GM23338 (cell line): ENCODE measurements at regions not wholly inside any gene's neighbourhood (a gene's known extent, or its start where the extent isn't known, plus 50 kb on each side); places are given as distances from the start of the nearest gene placed in this dataset.

Experiments
- ATAC-seq: fragments of 200-7000 bp; cut with Tn5 transposase; 3 replicates; pipeline ENCODE4 v1.9.1; 2020
- DNase-seq: peaks from one replicate; pipeline ENCODE4 v3.0.0-alpha.2; 2015; ENCODE audit warnings: low spot score
- H2AFZ ChIP-seq: fragments of 200-600 bp; sonication (generic); 2 replicates; pipeline ENCODE4 v1.8.0; 2016; ENCODE audit warnings: antibody characterized with exemption, mild to moderate bottlenecking, moderate library complexity
- H3F3A ChIP-seq: fragments of 200-600 bp; sonication (generic); replicated peaks from 2 replicates; pipeline ENCODE4 v1.8.0; 2017; ENCODE audit warnings: antibody characterized with exemption, mixed run types, low read depth
- H3K27ac ChIP-seq: fragments of 200-600 bp; sonication (generic); 2 replicates; pipeline ENCODE4 v1.6.1; 2016; ENCODE audit warnings: low read depth
- H3K27me3 ChIP-seq: fragments of 200-600 bp; sonication (generic); 2 replicates; pipeline ENCODE4 v1.8.0; 2016; ENCODE audit warnings: mild to moderate bottlenecking, mixed run types, moderate library complexity; ENCODE audit not compliant: insufficient read depth
- H3K36me3 ChIP-seq: fragments of 200-600 bp; sonication (generic); 2 replicates; pipeline ENCODE4 v1.8.0; 2016; ENCODE audit warnings: mild to moderate bottlenecking; ENCODE audit not compliant: insufficient read depth
- H3K4me1 ChIP-seq: fragments of 200-600 bp; sonication (generic); 2 replicates; pipeline ENCODE4 v1.8.0; 2016; ENCODE audit warnings: mild to moderate bottlenecking, moderate library complexity; ENCODE audit not compliant: insufficient read depth
- H3K4me2 ChIP-seq: fragments of 200-600 bp; sonication (generic); 2 replicates; pipeline ENCODE4 v1.7.1; 2017; ENCODE audit warnings: mixed run types
- H3K4me3 ChIP-seq: fragments of 200-600 bp; sonication (generic); 2 replicates; pipeline ENCODE4 v1.6.1; 2016; ENCODE audit warnings: mixed run types
- H3K79me2 ChIP-seq: fragments of 200-600 bp; sonication (generic); replicated peaks from 2 replicates; pipeline ENCODE4 v1.8.0; 2017; ENCODE audit warnings: mild to moderate bottlenecking; ENCODE audit not compliant: insufficient read depth
- H3K9me2 ChIP-seq: fragments of 200-600 bp; sonication (generic); 2 replicates; pipeline ENCODE4 v1.8.0; 2017; ENCODE audit not compliant: insufficient read depth
- H4K20me1 ChIP-seq: fragments of 200-600 bp; sonication (generic); replicated peaks from 2 replicates; pipeline ENCODE4 v1.8.0; 2017; ENCODE audit warnings: mild to moderate bottlenecking; ENCODE audit not compliant: insufficient read depth
- H3K27ac Mint-ChIP-seq: 2 replicates; pipeline ENCODE4 v1.8.0; 2020; ENCODE audit warnings: inconsistent platforms, mild to moderate bottlenecking, moderate library complexity, mixed read lengths
- H3K27me3 Mint-ChIP-seq: 3 replicates; pipeline ENCODE4 v1.8.0; 2022; ENCODE audit warnings: low read depth, mild to moderate bottlenecking, moderate library complexity, mixed read lengths, inconsistent platforms; ENCODE audit not compliant: insufficient read depth, poor library complexity
- H3K36me3 Mint-ChIP-seq: 3 replicates; pipeline ENCODE4 v1.8.0; 2021; ENCODE audit warnings: low read depth, mild to moderate bottlenecking, inconsistent platforms, moderate library complexity, mixed read lengths
- H3K4me1 Mint-ChIP-seq: 3 replicates; pipeline ENCODE4 v1.8.0; 2020; ENCODE audit warnings: mild to moderate bottlenecking, inconsistent platforms, mixed read lengths
- H3K4me3 Mint-ChIP-seq: 3 replicates; pipeline ENCODE4 v1.8.0; 2021; ENCODE audit warnings: moderate library complexity, mild to moderate bottlenecking, inconsistent platforms, mixed read lengths
- H3K9me3 Mint-ChIP-seq: 3 replicates; pipeline ENCODE4 v1.8.0; 2020; ENCODE audit warnings: moderate library complexity, mild to moderate bottlenecking, inconsistent platforms, mixed read lengths
- CREB1 ChIP-seq: fragments of 250-450 bp; sonication (Bioruptor Pico); IDR thresholded peaks from 2 replicates; pipeline ENCODE4 v1.5.0; 2020; ENCODE audit warnings: low read depth, mild to moderate bottlenecking, moderate library complexity
- NANOG ChIP-seq: IDR thresholded peaks from 2 replicates; pipeline ENCODE4 v1.6.1; 2016; ENCODE audit warnings: antibody characterized with exemption, borderline replicate concordance
- POLR2AphosphoS5 ChIP-seq: IDR thresholded peaks from 2 replicates; pipeline ENCODE4 v1.6.1; 2016; ENCODE audit warnings: antibody characterized with exemption, low read depth
- ZNF114 ChIP-seq: fragments of 250-450 bp; sonication (Bioruptor Pico); IDR thresholded peaks from 2 replicates; pipeline ENCODE4 v1.5.0; 2020; ENCODE audit warnings: mild to moderate bottlenecking, moderate library complexity
- ZNF331 ChIP-seq: fragments of 250-450 bp; sonication (Bioruptor Pico); IDR thresholded peaks from 2 replicates; pipeline ENCODE4 v1.5.0; 2020; ENCODE audit warnings: low read depth, mild to moderate bottlenecking, moderate library complexity
- TF ChIP-seq, protein P1 (sequence below): fragments of 250-450 bp; sonication (Bioruptor Pico); IDR thresholded peaks from 2 replicates; pipeline ENCODE4 v1.5.0; 2020; ENCODE audit warnings: mild to moderate bottlenecking, moderate library complexity
- TF ChIP-seq, protein P2 (sequence below): IDR thresholded peaks from one replicate; pipeline ENCODE4 v1.6.1; 2018; ENCODE audit warnings: antibody characterized with exemption; ENCODE audit not compliant: unreplicated experiment

DNA sequence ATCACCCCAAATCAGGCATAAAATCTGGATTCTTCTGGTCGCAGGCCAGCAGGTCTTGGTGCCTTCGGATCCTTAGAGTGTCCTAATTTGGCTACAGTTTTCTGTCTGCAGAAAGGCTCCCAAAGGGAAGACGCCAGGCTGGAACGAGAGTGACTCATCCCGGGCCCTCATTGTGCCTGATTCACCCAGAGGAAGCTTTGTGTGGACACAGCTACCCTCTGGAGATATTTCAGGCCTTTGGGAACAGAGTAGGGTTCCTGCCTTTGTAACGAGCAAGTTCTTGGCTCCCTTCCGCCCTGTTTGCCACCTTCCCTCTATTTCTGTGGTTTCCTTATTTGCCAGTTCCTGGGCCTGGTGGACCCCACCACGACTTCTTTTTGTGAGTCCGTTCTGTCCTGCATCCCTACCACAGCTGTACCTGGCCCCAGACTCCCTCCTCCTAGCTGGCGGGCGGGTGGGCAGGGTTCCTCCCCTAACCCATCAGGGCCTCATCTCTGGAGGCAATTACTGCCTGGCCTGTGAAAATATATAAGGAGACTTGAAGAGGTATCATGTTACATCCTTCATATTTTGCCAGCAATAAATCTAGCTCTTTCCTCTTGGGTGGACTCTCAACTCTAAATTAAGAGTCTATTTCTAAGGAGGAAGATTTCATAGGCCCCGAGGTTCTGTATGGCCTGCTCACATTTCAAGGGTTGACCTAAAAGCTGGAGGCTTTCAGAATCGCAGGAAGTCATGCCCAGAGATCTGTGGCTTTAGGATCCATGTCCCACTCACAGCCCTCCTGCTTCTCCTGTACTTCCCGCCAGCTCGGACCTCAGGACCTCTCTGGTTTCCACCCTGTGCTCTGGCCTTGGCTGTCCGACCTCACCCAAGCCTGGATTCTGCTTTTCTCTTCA, 219.2 kb upstream of the ZNF32 start (continued):
- TF ChIP-seq, protein P1, sequence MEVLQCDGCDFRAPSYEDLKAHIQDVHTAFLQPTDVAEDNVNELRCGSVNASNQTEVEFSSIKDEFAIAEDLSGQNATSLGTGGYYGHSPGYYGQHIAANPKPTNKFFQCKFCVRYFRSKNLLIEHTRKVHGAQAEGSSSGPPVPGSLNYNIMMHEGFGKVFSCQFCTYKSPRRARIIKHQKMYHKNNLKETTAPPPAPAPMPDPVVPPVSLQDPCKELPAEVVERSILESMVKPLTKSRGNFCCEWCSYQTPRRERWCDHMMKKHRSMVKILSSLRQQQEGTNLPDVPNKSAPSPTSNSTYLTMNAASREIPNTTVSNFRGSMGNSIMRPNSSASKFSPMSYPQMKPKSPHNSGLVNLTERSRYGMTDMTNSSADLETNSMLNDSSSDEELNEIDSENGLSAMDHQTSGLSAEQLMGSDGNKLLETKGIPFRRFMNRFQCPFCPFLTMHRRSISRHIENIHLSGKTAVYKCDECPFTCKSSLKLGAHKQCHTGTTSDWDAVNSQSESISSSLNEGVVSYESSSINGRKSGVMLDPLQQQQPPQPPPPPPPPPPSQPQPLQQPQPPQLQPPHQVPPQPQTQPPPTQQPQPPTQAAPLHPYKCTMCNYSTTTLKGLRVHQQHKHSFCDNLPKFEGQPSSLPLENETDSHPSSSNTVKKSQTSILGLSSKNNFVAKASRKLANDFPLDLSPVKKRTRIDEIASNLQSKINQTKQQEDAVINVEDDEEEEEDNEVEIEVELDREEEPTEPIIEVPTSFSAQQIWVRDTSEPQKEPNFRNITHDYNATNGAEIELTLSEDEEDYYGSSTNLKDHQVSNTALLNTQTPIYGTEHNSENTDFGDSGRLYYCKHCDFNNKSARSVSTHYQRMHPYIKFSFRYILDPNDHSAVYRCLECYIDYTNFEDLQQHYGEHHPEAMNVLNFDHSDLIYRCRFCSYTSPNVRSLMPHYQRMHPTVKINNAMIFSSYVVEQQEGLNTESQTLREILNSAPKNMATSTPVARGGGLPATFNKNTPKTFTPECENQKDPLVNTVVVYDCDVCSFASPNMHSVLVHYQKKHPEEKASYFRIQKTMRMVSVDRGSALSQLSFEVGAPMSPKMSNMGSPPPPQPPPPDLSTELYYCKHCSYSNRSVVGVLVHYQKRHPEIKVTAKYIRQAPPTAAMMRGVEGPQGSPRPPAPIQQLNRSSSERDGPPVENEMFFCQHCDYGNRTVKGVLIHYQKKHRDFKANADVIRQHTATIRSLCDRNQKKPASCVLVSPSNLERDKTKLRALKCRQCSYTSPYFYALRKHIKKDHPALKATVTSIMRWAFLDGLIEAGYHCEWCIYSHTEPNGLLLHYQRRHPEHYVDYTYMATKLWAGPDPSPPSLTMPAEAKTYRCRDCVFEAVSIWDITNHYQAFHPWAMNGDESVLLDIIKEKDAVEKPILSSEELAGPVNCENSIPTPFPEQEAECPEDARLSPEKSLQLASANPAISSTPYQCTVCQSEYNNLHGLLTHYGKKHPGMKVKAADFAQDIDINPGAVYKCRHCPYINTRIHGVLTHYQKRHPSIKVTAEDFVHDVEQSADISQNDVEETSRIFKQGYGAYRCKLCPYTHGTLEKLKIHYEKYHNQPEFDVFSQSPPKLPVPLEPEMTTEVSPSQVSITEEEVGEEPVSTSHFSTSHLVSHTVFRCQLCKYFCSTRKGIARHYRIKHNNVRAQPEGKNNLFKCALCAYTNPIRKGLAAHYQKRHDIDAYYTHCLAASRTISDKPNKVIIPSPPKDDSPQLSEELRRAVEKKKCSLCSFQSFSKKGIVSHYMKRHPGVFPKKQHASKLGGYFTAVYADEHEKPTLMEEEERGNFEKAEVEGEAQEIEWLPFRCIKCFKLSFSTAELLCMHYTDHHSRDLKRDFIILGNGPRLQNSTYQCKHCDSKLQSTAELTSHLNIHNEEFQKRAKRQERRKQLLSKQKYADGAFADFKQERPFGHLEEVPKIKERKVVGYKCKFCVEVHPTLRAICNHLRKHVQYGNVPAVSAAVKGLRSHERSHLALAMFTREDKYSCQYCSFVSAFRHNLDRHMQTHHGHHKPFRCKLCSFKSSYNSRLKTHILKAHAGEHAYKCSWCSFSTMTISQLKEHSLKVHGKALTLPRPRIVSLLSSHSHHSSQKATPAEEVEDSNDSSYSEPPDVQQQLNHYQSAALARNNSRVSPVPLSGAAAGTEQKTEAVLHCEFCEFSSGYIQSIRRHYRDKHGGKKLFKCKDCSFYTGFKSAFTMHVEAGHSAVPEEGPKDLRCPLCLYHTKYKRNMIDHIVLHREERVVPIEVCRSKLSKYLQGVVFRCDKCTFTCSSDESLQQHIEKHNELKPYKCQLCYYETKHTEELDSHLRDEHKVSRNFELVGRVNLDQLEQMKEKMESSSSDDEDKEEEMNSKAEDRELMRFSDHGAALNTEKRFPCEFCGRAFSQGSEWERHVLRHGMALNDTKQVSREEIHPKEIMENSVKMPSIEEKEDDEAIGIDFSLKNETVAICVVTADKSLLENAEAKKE: no peak
- no peak for TF ChIP-seq CREB1
- TF ChIP-seq POLR2AphosphoS5: no peak
- TF ChIP-seq ZNF114 (CRISPR knock-in tag): no peak
- TF ChIP-seq NANOG: no peak

DNA sequence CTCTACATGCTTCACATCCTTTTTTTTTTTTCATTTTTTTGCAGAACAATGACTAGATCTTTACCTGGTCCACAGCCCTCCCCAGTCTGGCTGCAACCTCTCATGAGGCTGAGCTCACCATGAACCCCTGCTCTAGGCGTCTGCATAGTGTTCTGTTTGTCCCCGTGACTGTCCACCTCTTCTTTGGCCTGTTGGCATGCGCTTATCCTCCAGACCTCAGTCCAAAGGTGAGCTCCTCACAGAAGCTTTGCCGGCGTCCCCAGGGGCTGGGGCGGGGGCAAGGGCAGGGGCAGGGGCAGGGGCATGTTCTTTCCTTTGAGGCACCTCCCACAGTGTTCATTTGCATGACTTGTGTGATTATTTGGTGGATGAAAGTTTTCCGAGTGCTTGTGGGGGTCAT, 218.4 kb upstream of the ZNF32 start:
- Mint-ChIP-seq H3K9me3 (no peaks in the 10 kb centered on the region; the same call in 2 of the 3 replicates), H3K27ac (no peak overlapping the region), H3K27me3 (no peaks in the 10 kb centered on the region), H3K4me1 (0 out of 3 replicates have a peak, but pooled peaks cover 2% of the 10 kb centered on the region), H3K36me3 (no peaks in the 10 kb centered on the region; the same call in 2 of the 3 replicates), H3K4me3 (no peak overlapping the region)
- Histone ChIP-seq H3K4me2 (no peak overlapping the region), H3K79me2 (no peaks in the 10 kb centered on the region), H3K9me2 (no peaks in the 10 kb centered on the region), H3K4me3 (no peak overlapping the region), H3K27me3 (no peaks in the 10 kb centered on the region), H3F3A (no peaks in the 10 kb centered on the region), H3K36me3 (no peaks in the 10 kb centered on the region), H2AFZ (no peak overlapping the region), H4K20me1 (no peaks in the 10 kb centered on the region), H3K4me1 (no peaks in the 10 kb centered on the region), H3K27ac (no peak overlapping the region)
- DNase-seq (no peak), ATAC-seq (no peak)
- TF ChIP-seq POLR2AphosphoS5 (no peak), ZNF331 (CRISPR knock-in tag) (no peak), ZNF114 (CRISPR knock-in tag) (no peak)
- TF ChIP-seq, protein P2, sequence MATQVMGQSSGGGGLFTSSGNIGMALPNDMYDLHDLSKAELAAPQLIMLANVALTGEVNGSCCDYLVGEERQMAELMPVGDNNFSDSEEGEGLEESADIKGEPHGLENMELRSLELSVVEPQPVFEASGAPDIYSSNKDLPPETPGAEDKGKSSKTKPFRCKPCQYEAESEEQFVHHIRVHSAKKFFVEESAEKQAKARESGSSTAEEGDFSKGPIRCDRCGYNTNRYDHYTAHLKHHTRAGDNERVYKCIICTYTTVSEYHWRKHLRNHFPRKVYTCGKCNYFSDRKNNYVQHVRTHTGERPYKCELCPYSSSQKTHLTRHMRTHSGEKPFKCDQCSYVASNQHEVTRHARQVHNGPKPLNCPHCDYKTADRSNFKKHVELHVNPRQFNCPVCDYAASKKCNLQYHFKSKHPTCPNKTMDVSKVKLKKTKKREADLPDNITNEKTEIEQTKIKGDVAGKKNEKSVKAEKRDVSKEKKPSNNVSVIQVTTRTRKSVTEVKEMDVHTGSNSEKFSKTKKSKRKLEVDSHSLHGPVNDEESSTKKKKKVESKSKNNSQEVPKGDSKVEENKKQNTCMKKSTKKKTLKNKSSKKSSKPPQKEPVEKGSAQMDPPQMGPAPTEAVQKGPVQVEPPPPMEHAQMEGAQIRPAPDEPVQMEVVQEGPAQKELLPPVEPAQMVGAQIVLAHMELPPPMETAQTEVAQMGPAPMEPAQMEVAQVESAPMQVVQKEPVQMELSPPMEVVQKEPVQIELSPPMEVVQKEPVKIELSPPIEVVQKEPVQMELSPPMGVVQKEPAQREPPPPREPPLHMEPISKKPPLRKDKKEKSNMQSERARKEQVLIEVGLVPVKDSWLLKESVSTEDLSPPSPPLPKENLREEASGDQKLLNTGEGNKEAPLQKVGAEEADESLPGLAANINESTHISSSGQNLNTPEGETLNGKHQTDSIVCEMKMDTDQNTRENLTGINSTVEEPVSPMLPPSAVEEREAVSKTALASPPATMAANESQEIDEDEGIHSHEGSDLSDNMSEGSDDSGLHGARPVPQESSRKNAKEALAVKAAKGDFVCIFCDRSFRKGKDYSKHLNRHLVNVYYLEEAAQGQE: no peak
